T-helper 2 cell treated with Interferon-gamma antibody and Interleukin-4, amounts not matched to agents 100 ng/mL and 5 ng/mL, for 36 hours (primary cell): ENCODE measurements at regions not wholly inside any gene's neighbourhood (a gene's known extent, or its start where the extent isn't known, plus 50 kb on each side); places are given as distances from the start of the nearest gene placed in this dataset.

Source experiments
- intact Hi-C: fragments of 100-400 bp; cut with micrococcal nuclease; formaldehyde crosslinking; loops from one replicate; pipeline ENCODE4 v1.15.1; 2023

- intact Hi-C loops: no loop called here
Observed at GRCh38 chr16:51225878-51226277, 74.8 kb upstream of the SALL1 start.

DNA sequence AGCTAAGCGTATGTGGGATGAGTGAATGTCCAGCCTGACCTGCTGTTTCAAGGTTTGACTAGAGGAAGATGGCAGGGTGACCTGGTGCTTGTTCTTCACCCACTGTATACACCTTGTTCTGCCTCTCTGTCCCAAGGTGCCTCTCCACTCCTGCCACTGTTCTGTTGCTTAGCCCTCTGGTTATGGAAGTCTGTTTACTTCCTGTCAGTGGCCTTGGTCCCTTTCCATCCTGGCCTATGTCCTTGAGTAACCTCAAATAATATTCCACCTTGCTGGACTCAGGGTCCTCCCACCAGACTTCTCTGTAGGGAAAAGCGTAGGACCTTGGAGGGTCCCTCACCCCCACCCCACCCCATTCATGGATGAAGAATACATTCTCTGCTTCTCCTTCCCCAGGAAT is 73.2 kb upstream of the SALL1 start:
- intact Hi-C loops: no loop called here

DNA sequence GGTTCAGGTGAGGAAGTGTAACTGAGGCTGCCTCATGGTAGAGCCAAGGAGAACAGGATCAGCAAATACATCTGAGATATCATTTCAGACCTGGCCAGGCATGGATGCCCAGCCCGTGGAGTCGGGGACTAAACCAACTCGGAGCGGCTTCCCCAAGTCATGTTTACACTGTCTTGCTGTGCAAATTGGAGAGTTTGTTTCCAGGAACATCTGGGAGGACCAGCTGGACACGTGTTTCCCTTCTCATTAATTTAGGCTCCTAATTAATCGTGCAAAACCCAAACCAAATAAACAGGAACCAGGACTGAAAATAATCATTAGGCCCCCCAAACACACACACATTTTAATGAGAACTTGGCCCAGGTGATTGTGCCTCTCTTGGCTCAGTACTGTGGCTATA is 70.9 kb upstream of the SALL1 start:
- intact Hi-C loops: no loop called here

DNA sequence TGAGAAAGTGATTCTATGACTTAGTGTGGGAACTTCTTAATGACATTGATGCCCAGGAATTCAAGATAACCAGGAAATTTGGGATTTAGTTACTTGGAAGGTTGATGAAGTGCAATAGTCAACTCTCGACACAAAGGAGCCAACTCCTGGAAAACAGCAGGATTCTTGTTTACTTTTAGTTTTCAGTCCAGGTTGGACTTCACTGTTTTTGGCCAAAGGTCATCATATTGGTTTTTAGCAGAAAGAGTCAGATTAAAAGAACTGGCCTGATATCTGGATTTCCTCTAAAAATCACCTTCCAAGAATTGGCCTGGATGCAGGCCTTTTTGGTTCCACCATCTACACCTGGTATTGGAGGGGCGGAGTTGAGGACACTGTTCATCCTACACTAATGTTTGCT is 60.1 kb upstream of the SALL1 start:
- intact Hi-C loops: no loop called here

DNA sequence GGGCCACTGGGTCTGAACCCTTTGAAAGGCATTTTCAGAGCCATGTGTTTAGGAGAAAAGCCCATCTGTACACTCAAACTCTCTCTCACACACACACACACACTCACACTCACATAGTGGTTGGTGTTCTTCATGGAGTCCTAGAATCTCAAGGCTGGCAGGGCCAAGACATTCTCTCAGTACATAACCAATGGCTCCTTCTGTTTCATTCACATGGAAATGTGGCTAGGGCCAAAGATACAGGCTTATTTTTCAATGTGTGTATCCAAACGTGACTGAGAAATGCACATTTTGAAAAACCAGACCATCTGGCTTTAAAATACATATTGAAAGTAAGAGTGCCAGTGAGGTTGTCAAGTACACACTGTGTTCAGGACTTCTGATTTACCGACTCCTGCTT is 59.0 kb upstream of the SALL1 start:
- intact Hi-C loops: no loop called here

GRCh38 chr16:51201604-51202003 is 50.5 kb upstream of the SALL1 start:
- intact Hi-C loops: no loop called here
